GM12872 (cell line): ENCODE measurements at regions not wholly inside any gene's neighbourhood (a gene's known extent, or its start where the extent isn't known, plus 50 kb on each side); places are given as distances from the start of the nearest gene placed in this dataset.

Experiments
- CTCF ChIP-seq: IDR thresholded peaks from 3 replicates; pipeline ENCODE4 v1.5.1; 2011; ENCODE audit warnings: low read depth, mild to moderate bottlenecking, low read length, moderate library complexity; ENCODE audit not compliant: insufficient read depth

- TF ChIP-seq CTCF: no peak
These were observed 239.1 kb upstream of the MEOX2 start for GRCh38 chr7:15925608-15926007.

- TF ChIP-seq CTCF: no peak
These were observed 238.4 kb upstream of the MEOX2 start for GRCh38 chr7:15924910-15925309.

- no peak for TF ChIP-seq CTCF
These were observed 235.5 kb upstream of the MEOX2 start for GRCh38 chr7:15922002-15922401.

- no peak for TF ChIP-seq CTCF
These were observed 235.1 kb upstream of the MEOX2 start for GRCh38 chr7:15921576-15921975.

- no peak for TF ChIP-seq CTCF
These were observed 234.5 kb upstream of the MEOX2 start for GRCh38 chr7:15920953-15921352.

- TF ChIP-seq CTCF: no peak
These were observed 230.3 kb upstream of the MEOX2 start for GRCh38 chr7:15916681-15917380.

- no peak for TF ChIP-seq CTCF
These were observed 229.3 kb upstream of the MEOX2 start for GRCh38 chr7:15915686-15916293.
